ENCODE measurements at regions not wholly inside any gene's neighbourhood (a gene's known extent, or its start where the extent isn't known, plus 50 kb on each side); places are given as distances from the start of the nearest gene placed in this dataset.

GRCh38 chr3:187974871-187975271 lies 179.1 kb upstream of the LPP start:
- TF ChIP-seq FOXA1 (IDR thresholded peaks at IDR 0.05) (no peak), SP1 (IDR thresholded peaks at IDR 0.05) (no peak), ZNF384 (IDR thresholded peaks at IDR 0.05) (no peak), ELF4 (IDR thresholded peaks at IDR 0.05) (no peak), TARDBP (IDR thresholded peaks at IDR 0.05) (no peak), FOXM1 (IDR thresholded peaks at IDR 0.05; ENCODE audit: borderline replicate concordance) (no peak), SUZ12 (IDR thresholded peaks at IDR 0.05) (no peak), NFRKB (IDR thresholded peaks at IDR 0.05) (no peak), CTBP1 (IDR thresholded peaks at IDR 0.05; ENCODE audit: borderline replicate concordance) (no peak), BHLHE40 (IDR thresholded peaks at IDR 0.05; ENCODE audit: borderline replicate concordance) (no peak)

Measured in HEK293T (cell line).